Panc1 (cell line): ENCODE measurements at regions not wholly inside any gene's neighbourhood (a gene's known extent, or its start where the extent isn't known, plus 50 kb on each side); places are given as distances from the start of the nearest gene placed in this dataset.

Experiments used
- ATAC-seq: fragments of 200-7000 bp; cut with Tn5 transposase; 2 replicates; pipeline ENCODE4 v1.9.1; 2020; ENCODE audit warnings: mild to moderate bottlenecking, moderate library complexity
- BruUV-seq: library from RNA; stranded (reverse); fragments of 400-500 nt; replicated peaks from 2 replicates; lab custom pipeline; 2021; lab: Mats Ljungman, UMichigan
- CTCF ChIA-PET: fragments of 300-600 bp; sonication (Branson Sonifier 250); formaldehyde crosslinking; loops from one replicate; lab custom pipeline; 2022; ENCODE audit warnings: antibody characterized with exemption; lab: Charles Lee
- POLR2A ChIA-PET: fragments of 300-600 bp; sonication (Branson Sonifier 250); formaldehyde crosslinking; loops from one replicate; lab custom pipeline; 2022; ENCODE audit warnings: antibody characterized with exemption; lab: Charles Lee
- DNase-seq: peaks from one replicate; pipeline ENCODE4 v3.0.0-alpha.2; 2010; ENCODE audit warnings: low read depth, low spot score
- H3K27ac ChIP-seq: 2 replicates; pipeline ENCODE4 v1.5.1; 2011; ENCODE audit warnings: mild to moderate bottlenecking, low read length, inconsistent platforms
- H3K27me3 ChIP-seq: fragments of 200-500 bp; sonication (Bioruptor generic); 2 replicates; pipeline ENCODE4 v1.6.0; 2014; ENCODE audit warnings: low read length, inconsistent platforms; ENCODE audit not compliant: control insufficient read depth, insufficient read depth
- H3K36me3 ChIP-seq: fragments of 200-500 bp; sonication (Bioruptor generic); 2 replicates; pipeline ENCODE4 v1.5.1; 2014; ENCODE audit warnings: inconsistent platforms, mild to moderate bottlenecking, low read length, moderate library complexity; ENCODE audit not compliant: control insufficient read depth, insufficient read depth
- H3K4me1 ChIP-seq: 2 replicates; pipeline ENCODE4 v1.5.1; 2011; ENCODE audit warnings: inconsistent platforms, mild to moderate bottlenecking, low read length, moderate library complexity; ENCODE audit not compliant: control insufficient read depth, insufficient read depth
- H3K4me3 ChIP-seq, 2 experiments: 2 replicates each; pipeline ENCODE4 v1.5.1; 2011 to 2012; ENCODE audit warnings: low read depth in 2 of 2, low read length in 2 of 2, mild to moderate bottlenecking in 2 of 2, inconsistent platforms in 1 of 2, moderate library complexity in 1 of 2
- H3K9me3 ChIP-seq: fragments of 200-500 bp; sonication (Bioruptor generic); 2 replicates; pipeline ENCODE4 v1.5.1; 2014; ENCODE audit warnings: low read depth, mild to moderate bottlenecking, inconsistent platforms, low read length, moderate library complexity; ENCODE audit not compliant: control insufficient read depth, insufficient read depth
- POLR2AphosphoS5 ChIP-seq: IDR thresholded peaks from 2 replicates; pipeline ENCODE4 v1.6.1; 2012; ENCODE audit warnings: mild to moderate bottlenecking, low read depth, low read length, moderate library complexity
- SIN3A ChIP-seq: IDR thresholded peaks from 2 replicates; pipeline ENCODE4 v1.6.1; 2012; ENCODE audit warnings: low read depth, mild to moderate bottlenecking, low read length, moderate library complexity, borderline replicate concordance; ENCODE audit not compliant: insufficient read depth
- TCF7L2 ChIP-seq: IDR thresholded peaks from 2 replicates; pipeline ENCODE4 v1.6.1; 2011; ENCODE audit warnings: mild to moderate bottlenecking, low read depth, low read length, inconsistent platforms
- in situ Hi-C: cut with HindIII; loops from 2 replicates; pipeline ENCODE4 v1.10.0; 2016; ENCODE audit warnings: low sequenced_read_pairs, low pct_unique_long_range_greater_than_20kb
- intact Hi-C: fragments of 100-400 bp; cut with micrococcal nuclease; formaldehyde crosslinking; loops from one replicate; pipeline ENCODE4 v1.10.0; 2022; ENCODE audit not compliant: unreplicated experiment
- TF ChIP-seq, protein P1 (sequence below): fragments of 450-650 bp; IDR thresholded peaks from 2 replicates; pipeline ENCODE4 v1.5.1; 2017; ENCODE audit warnings: mild to moderate bottlenecking
- TF ChIP-seq, protein P2 (sequence below), 2 experiments: IDR thresholded peaks; 2 replicates each; pipeline ENCODE4 v1.6.1; 2011 to 2012; ENCODE audit warnings: low read depth in 2 of 2, control low read depth in 1 of 2, low read length in 1 of 2, mild to moderate bottlenecking in 1 of 2, moderate library complexity in 1 of 2; ENCODE audit not compliant: insufficient read depth in 1 of 2

DNA sequence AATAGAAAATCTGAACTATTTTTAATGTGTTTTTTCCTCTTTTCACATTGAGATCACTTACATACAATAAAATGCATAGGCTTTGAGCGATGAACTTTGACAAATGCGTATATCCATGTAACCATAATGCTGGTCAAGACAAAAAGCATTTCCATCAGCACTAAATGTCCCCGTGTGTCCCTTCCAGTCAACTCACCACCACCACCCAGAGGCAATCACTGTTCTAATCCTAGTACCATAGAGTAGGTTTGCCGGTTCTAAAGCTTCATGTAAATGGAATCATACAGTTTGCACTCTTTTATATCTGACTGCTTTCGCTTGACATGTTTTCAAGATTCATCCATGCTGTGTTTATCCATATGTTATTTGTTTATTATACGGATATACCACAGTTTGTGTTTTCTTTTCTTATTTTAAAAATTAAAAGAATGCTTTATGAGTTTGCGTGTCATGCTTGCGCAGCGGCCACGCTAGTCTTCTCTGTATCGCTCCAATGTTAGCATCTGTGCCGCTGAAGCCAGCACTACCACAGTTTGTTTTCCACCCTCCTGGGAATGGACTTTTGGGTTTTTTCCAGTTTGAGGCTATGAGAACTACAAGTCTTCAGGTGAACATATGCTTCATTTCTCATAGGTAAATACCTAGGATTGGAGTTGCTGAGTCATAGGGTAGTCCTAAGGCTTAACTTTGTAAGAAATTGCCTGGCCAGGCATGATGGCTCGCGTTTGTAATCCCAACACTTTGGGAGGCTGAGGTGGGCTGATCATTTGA, 197.5 kb upstream of the CHAC2 start:
- no peak overlapping the region for H3K4me3 ChIP-seq
- DNase-seq = no peak
- in situ Hi-C loops (no loop called here), intact Hi-C loops (no loop called here)
- no peaks in the 10 kb centered on the region for H3K36me3 ChIP-seq
- TF ChIP-seq SIN3A (no peak), TCF7L2 (no peak), POLR2AphosphoS5 (no peak)
- TF ChIP-seq, protein P1, sequence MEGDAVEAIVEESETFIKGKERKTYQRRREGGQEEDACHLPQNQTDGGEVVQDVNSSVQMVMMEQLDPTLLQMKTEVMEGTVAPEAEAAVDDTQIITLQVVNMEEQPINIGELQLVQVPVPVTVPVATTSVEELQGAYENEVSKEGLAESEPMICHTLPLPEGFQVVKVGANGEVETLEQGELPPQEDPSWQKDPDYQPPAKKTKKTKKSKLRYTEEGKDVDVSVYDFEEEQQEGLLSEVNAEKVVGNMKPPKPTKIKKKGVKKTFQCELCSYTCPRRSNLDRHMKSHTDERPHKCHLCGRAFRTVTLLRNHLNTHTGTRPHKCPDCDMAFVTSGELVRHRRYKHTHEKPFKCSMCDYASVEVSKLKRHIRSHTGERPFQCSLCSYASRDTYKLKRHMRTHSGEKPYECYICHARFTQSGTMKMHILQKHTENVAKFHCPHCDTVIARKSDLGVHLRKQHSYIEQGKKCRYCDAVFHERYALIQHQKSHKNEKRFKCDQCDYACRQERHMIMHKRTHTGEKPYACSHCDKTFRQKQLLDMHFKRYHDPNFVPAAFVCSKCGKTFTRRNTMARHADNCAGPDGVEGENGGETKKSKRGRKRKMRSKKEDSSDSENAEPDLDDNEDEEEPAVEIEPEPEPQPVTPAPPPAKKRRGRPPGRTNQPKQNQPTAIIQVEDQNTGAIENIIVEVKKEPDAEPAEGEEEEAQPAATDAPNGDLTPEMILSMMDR = peak; percentile 25; the same call in 1 of the 2 replicates
- TF ChIP-seq, protein P2, sequence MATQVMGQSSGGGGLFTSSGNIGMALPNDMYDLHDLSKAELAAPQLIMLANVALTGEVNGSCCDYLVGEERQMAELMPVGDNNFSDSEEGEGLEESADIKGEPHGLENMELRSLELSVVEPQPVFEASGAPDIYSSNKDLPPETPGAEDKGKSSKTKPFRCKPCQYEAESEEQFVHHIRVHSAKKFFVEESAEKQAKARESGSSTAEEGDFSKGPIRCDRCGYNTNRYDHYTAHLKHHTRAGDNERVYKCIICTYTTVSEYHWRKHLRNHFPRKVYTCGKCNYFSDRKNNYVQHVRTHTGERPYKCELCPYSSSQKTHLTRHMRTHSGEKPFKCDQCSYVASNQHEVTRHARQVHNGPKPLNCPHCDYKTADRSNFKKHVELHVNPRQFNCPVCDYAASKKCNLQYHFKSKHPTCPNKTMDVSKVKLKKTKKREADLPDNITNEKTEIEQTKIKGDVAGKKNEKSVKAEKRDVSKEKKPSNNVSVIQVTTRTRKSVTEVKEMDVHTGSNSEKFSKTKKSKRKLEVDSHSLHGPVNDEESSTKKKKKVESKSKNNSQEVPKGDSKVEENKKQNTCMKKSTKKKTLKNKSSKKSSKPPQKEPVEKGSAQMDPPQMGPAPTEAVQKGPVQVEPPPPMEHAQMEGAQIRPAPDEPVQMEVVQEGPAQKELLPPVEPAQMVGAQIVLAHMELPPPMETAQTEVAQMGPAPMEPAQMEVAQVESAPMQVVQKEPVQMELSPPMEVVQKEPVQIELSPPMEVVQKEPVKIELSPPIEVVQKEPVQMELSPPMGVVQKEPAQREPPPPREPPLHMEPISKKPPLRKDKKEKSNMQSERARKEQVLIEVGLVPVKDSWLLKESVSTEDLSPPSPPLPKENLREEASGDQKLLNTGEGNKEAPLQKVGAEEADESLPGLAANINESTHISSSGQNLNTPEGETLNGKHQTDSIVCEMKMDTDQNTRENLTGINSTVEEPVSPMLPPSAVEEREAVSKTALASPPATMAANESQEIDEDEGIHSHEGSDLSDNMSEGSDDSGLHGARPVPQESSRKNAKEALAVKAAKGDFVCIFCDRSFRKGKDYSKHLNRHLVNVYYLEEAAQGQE (IDR thresholded peaks at IDR 0.05; ENCODE audit: insufficient read depth in 1 of 2, low read depth in 2 of 2, low read length in 1 of 2) = no peak
- no peak for ATAC-seq
- ChIA-PET POLR2A (no interaction called here), CTCF (interaction anchor here (0.7 kb wide), 1 partner anchor 94 kb away, joined by 7 read pairs; no protein-coding TSS in a partner anchor)
- H3K27me3 ChIP-seq = no peaks in the 10 kb centered on the region
- no TSS peak for BruUV-seq
- no peaks in the 10 kb centered on the region for H3K9me3 ChIP-seq
- no peaks in the 10 kb centered on the region for H3K4me1 ChIP-seq
- no peak overlapping the region for H3K27ac ChIP-seq

DNA sequence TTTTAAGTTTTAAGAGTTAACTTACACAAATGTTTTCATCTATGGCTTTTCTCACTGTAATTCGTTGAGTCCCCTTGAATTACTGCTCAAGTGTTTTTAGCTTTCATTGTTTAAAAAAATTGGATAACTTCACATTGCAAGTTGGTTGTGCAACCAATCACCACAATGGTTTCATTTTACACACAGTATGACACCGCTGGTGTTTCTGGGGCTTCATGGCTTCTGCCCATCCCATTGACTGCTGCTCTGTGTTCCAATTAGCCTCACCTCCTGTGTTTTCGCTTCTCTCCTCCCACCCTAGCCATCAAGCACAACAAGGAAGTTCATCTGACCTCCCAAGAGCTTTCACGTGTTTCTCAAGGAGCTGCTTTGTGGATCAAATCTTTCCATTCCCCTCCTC, 199.1 kb upstream of the CHAC2 start:
- no TSS peak for BruUV-seq
- no peak for TF ChIP-seq POLR2AphosphoS5
- TF ChIP-seq TCF7L2 = no peak
- TF ChIP-seq, protein P2 (IDR thresholded peaks at IDR 0.05; ENCODE audit: insufficient read depth in 1 of 2, low read depth in 2 of 2, low read length in 1 of 2) = no peak
- TF ChIP-seq SIN3A = no peak
- TF ChIP-seq, protein P1 = no peak
- intact Hi-C loops (no loop called here), in situ Hi-C loops (no loop called here)
- DNase-seq (no peak), ATAC-seq (no peak)
- Histone ChIP-seq H3K27ac (no peak overlapping the region), H3K4me3 (peak overlapping the region in 1 of 2 experiments; percentile 15; a peak in 1 of 4 replicates), H3K9me3 (no peaks in the 10 kb centered on the region), H3K36me3 (no peaks in the 10 kb centered on the region), H3K27me3 (no peaks in the 10 kb centered on the region), H3K4me1 (no peaks in the 10 kb centered on the region)
- CTCF ChIA-PET = no interaction called here
- POLR2A ChIA-PET = no interaction called here
